ENCODE measurements at regions not wholly inside any gene's neighbourhood (a gene's known extent, or its start where the extent isn't known, plus 50 kb on each side); places are given as distances from the start of the nearest gene placed in this dataset.

GRCh38 chr4:89562746-89563145 lies 255.1 kb upstream of the GPRIN3 start:
- no peak for TF ChIP-seq POLR2AphosphoS5 (IDR thresholded peaks at IDR 0.05; ENCODE audit: control insufficient read depth, insufficient read depth, low read depth, low read length)
- no peak for TF ChIP-seq ZBTB1 (CRISPR knock-in tag; IDR thresholded peaks at IDR 0.05; ENCODE audit: borderline replicate concordance, low read depth)
